ENCODE measurements at regions not wholly inside any gene's neighbourhood (a gene's known extent, or its start where the extent isn't known, plus 50 kb on each side); places are given as distances from the start of the nearest gene placed in this dataset.

DNA sequence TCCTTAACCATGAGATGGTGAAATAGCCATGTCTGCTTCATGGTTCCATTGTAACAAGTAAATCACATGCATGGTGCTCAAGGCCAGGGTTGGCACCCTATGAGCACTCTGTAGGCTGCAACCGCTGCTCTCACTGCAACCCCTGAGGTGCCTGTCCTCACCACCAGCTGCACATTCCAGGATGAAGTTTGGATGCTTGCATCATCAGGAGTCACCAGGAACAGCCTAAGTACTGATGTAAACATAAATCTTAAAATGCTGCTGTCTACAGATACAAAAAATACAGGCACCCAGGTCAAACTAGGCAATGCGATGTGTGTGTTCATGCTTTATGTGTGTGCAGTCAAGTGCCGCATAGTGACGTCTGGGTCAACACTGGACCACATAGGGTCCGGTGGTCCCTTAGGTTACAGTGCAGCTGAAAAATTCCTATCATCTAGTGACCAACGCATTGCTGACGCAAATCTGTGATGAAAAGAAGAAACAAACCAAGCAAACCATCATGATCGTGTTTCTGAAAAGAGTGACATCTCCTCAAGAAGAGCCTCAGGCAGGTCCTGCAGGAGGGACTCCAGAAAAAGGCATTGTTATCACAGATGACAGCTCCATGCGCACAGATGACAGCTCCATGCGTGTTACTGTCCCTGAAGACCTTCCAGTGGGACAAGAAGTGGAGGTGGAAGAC, 234.8 kb downstream of the AUH start:
- no peak for DNase-seq (ENCODE audit: low read depth in 1 of 2, low spot score in 1 of 2)

- DNase-seq (ENCODE audit: low read depth in 1 of 2, low spot score in 1 of 2): no peak
Measured at GRCh38 chr9:91127653-91128052, 234.1 kb downstream of the AUH start.

DNA sequence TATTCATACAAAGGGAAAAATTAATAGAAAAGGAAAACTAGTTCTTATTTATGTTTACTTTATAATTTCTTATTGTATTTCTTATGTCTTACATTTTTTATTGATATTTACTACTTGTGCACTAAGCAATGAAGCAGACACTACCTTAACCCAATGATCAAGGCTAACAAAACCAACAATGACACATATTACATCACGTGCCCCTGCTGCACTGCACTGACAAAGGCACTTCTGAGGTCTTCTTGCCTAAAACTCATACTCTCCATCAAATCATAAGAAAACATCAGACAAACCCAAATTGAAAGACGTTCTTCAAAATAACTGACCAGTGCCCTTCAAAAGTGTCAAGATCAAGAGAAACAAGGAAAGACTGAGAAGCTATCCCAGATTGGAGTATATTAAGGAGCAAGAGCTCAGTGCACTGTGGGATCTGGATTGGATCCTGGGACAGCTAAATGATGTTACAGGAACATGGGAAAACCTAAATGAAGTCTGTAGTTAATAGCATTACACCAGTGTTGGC, 230.9 kb downstream of the AUH start:
- no peak for DNase-seq (ENCODE audit: low read depth in 1 of 2, low spot score in 1 of 2)

DNA sequence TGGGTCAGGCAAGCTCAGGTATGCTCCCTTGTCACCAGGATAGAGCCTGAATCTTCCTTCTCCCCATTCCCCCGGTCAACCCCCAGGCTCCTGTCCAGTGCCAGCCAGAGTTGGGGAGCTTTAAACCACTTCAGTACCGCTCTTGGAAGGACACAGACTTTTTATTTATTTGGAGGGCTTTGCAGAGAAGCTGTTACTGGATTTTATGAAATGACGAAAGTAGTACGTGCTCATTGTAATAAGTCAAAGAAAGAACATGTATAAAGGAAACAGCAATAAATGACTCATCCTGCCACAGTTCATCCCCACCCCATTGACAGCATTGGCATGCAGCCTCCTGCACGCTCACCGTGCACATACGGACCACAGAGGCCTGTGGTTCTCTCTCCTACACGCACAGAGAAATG, 230.3 kb downstream of the AUH start:
- peak in 1 of 2 donors; percentile 54 for DNase-seq (ENCODE audit: low read depth in 1 of 2, low spot score in 1 of 2)

GRCh38 chr9:91132576-91133073, 229.1 kb downstream of the AUH start:
- no peak for DNase-seq (ENCODE audit: low read depth in 1 of 2, low spot score in 1 of 2)

DNA sequence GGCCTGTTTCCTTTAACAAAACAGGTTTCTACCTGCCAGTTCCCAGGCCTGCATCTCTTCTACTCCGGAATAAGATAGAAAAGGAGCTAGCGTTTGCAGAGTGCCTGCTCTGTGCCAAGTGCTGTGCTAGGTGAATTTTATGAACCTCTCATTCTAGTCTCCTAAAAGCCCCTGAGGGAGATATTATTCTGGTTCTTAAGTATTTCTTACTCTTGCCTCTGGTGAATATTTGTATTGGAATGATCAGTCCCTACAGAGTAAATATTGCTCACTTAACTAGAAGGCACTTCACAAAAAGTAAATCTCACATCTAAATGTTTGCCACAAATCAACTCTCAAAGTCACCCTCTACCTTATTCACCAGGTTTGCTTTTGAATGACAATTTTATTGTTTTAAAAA, 227.1 kb downstream of the AUH start:
- DNase-seq (ENCODE audit: low read depth in 1 of 2, low spot score in 1 of 2): no peak

- no peak for DNase-seq (ENCODE audit: low read depth in 1 of 2, low spot score in 1 of 2)
Measured at GRCh38 chr9:91137391-91137790, 224.3 kb downstream of the AUH start.

DNA sequence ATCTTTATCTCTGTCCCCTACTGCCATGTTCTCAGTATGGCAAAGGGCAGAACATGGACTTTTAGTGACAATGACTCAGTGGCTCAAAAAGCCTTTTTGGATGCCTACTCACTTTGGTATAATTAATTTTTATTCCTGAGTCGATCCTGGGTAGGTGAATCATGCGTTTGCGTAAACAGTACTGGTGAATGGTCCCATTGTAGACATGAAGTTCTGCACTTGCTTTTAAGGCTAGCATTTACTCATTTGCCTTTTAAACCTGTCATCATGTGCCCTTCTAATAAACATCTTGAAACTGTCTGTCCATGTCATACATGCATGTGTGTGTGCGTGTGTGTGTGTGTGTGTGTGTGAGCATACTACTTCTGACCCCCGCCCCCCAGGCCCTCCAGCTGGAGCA, 223.0 kb downstream of the AUH start:
- DNase-seq (ENCODE audit: low read depth in 1 of 2, low spot score in 1 of 2): no peak

DNA sequence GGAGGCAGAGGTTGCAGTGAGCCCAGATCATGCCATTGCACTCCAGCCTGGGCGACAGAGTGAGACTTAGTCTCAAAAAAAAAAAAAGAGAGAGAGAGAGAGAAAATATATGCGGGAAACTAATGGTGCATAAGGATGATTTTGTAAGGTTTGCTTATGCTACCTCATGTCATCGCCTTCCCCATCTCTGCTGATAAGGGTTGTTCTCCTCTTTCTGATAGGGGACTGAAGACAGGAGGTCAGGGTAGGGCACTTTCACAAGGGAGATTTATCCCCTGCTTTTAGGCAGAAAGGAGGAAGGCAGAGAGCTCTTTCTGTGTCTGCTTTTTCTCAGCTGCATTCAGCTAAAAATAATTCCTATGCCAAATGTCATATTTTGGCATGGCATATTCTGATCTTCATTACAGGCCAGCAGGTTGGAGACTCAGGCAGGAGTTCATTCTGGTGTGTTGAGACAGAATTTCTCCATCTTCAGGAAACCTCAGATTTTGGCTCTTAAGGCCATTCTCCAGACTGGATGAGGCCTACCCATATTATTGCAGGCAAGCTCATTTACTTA, 220.2 kb downstream of the AUH start:
- DNase-seq (ENCODE audit: low read depth in 1 of 2, low spot score in 1 of 2): no peak

DNA sequence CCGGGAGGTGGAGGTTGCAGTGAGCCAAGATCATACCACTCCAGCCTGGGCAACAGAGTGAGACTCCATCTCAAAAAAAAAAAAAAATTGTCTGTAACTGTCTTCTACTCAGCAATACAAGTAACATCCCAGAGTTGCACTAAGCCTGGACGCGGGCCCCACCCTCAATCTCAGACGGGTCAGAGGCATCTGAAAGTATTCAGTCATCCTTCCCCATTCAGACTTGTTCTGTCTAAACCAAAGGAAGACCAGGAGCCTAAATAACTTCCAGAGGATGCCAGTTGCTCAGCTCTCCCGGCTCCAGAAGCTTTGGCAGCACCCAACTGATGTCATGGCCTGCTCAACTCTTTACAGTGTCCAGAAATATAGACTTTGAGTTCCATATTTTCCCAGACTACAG, 218.6 kb downstream of the AUH start:
- no peak for DNase-seq (ENCODE audit: low read depth in 1 of 2, low spot score in 1 of 2)

DNA sequence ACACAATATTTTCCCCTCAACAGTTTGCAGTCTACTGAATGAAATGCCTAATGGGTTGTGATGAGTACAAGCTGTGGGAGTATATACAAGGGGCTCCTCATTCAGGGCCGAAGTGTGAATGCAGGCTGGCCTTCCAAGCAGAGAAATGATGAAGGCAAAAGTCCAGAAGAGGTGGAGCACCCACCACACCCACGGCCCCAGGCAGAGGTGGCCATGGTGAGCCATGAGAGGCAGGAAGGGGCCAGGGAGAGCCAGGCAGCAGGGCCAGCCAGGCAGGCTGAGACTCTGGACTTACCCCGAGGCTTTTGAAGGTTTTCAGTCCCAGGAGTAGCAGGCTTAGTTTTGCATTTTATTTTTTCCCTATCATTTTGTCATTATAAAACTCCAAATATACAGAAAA, 218.1 kb downstream of the AUH start:
- no peak for DNase-seq (ENCODE audit: low read depth in 1 of 2, low spot score in 1 of 2)

DNA sequence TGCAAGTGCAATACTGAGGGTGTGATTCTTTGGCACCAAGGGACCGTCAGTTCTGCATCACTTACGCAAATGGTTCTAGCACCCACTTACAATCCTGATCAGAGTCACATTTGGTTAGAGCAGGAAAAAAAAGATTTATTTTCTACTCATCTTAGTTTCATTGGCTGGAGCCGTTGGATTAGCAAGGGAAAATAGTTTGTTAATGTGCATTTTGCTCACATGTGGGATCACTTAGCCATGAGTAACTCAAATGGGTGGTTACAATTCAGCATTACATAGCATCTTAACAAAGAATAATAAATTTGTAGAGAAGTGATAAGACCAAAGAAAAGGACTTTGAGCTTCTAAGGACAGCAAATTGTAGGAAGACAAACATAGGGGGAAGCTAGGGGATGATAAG, 216.9 kb downstream of the AUH start:
- no peak for DNase-seq (ENCODE audit: low read depth in 1 of 2, low spot score in 1 of 2)

- no peak for DNase-seq (ENCODE audit: low read depth in 1 of 2, low spot score in 1 of 2)
Measured at GRCh38 chr9:91145496-91145895, 216.2 kb downstream of the AUH start.

GRCh38 chr9:91146391-91147019, 215.2 kb downstream of the AUH start:
- DNase-seq (ENCODE audit: low read depth in 1 of 2, low spot score in 1 of 2): no peak

GRCh38 chr9:91147079-91147708, 214.5 kb downstream of the AUH start:
- DNase-seq (ENCODE audit: low read depth in 1 of 2, low spot score in 1 of 2): no peak

GRCh38 chr9:91148306-91148705, 213.4 kb downstream of the AUH start:
- no peak for DNase-seq (ENCODE audit: low read depth in 1 of 2, low spot score in 1 of 2)

DNA sequence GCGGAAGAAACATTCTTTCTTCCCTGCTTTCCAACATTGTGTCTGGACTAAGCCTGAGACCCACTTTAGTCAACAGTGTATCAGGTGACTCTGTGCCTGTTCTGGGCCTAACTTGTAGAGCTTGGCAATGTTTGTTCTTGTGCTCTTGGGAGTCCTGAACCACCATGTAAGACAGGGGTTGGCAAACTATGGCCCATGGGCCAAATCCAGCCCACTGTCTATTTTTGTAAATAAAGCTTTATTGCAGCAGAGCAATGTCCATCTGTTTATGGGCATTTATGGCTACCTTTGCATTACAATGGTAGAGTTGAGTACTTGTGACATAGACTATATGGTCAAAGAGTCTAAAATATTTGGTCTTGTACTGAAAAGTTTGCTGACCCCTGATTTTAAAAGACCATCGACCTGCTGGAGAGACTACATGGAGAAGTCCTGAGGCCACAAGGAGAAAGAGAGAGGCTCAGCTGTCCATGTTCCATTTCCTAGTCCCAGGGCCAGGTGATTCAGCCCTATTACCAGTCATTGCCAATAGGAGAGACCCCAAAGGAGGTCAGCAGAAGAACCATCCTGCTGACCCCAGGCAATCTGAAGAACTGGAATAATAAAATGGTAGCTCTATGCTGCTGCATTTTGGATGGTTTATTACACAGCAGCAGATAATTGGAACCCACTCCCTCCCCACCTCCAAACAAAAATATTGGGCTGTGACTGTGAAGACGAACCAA, 211.3 kb downstream of the AUH start:
- no peak for DNase-seq (ENCODE audit: low read depth in 1 of 2, low spot score in 1 of 2)

DNA sequence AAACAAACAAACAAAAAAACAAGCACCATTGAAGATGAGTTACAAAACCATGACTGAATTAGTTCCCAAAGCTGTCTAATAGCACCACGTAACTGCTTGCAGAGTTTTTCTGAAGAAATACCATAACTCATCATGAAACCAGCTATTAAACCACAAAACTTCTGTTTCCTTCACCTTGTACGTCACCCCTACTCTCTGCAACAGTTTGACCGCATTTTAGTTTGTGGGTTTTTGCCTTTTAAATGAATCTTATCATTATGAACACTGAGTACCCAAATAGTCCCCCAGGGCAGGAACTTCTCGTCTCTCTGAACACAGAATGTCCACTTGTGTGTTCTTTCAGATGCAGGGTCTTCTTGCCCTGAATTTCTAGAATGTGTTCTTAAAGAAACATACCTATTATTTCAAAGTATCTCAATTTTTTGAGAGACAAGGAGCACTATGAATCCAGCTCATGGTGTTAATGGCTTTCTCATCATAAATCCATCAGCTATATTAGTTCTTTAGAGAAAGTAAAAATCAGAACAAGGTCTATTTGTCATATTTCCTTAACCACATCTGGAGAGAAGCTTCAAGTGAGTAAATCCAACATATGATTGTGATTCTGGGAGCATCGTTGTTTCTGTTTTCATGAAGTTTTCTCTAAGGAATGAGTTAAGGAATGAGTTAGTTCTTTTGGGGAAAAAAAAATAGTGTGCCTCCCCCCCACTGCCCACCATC, 210.6 kb downstream of the AUH start:
- DNase-seq (ENCODE audit: low read depth in 1 of 2, low spot score in 1 of 2): no peak

- no peak for DNase-seq (ENCODE audit: low read depth in 1 of 2, low spot score in 1 of 2)
Measured at GRCh38 chr9:91151718-91152095, 210.0 kb downstream of the AUH start.

- DNase-seq (ENCODE audit: low read depth in 1 of 2, low spot score in 1 of 2): no peak
Measured at GRCh38 chr9:91154686-91155085, 207.0 kb downstream of the AUH start.

DNA sequence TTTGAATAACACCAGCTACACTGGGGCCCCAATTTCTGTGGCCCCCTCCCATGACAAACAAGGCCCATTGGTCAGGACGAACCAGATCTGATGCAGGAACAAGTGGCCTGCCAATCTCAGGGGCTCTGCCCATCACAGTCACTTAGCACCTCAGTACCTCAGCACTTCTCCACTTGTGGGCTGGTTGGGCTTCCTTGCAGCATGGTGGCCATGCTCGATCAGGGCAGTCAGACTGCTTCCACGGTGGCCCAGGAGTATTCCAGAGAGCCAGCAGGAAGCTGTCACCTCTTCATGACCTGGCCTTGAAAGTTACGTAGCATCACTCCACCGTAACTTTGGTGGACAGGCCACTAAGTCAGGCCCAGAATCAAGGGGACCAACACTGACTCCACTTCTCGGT, 206.5 kb downstream of the AUH start:
- no peak for DNase-seq (ENCODE audit: low read depth in 1 of 2, low spot score in 1 of 2)

All from activated T-helper 1 cell treated with anti-CD3 and anti-CD28 coated beads, Interleukin-2, amount 50 U/mL, for 16 hours (primary cell).